Activated CD8-positive, alpha-beta T cell treated with anti-CD3 and anti-CD28 coated beads for 36 hours (primary cell): ENCODE measurements at regions not wholly inside any gene's neighbourhood (a gene's known extent, or its start where the extent isn't known, plus 50 kb on each side); places are given as distances from the start of the nearest gene placed in this dataset.

Source experiments
- ATAC-seq: fragments of 200-7000 bp; cut with Tn5 transposase; one replicate; pipeline ENCODE4 v1.10.0; 2021; ENCODE audit warnings: mild to moderate bottlenecking, moderate library complexity
- CTCF ChIA-PET: fragments of 350-600 bp; sonication (Branson Sonifier 250); formaldehyde crosslinking; loops from one replicate; lab custom pipeline; 2021; ENCODE audit warnings: antibody characterized with exemption; lab: Charles Lee
- POLR2A ChIA-PET: fragments of 350-600 bp; sonication (Branson Sonifier 250); formaldehyde crosslinking; loops from one replicate; lab custom pipeline; 2021; ENCODE audit warnings: antibody characterized with exemption; lab: Charles Lee
- DNase-seq: peaks from one replicate; pipeline ENCODE4 v3.0.0-alpha.2; 2020
- H3K27ac Mint-ChIP-seq: one replicate; pipeline ENCODE4 v1.8.0; 2021; ENCODE audit warnings: mild to moderate bottlenecking, mixed read lengths
- H3K27me3 Mint-ChIP-seq: one replicate; pipeline ENCODE4 v1.8.0; 2021; ENCODE audit warnings: mixed read lengths
- H3K36me3 Mint-ChIP-seq: one replicate; pipeline ENCODE4 v1.8.0; 2021; ENCODE audit warnings: low read depth, mixed read lengths
- H3K4me1 Mint-ChIP-seq: one replicate; pipeline ENCODE4 v1.8.0; 2021; ENCODE audit warnings: low read depth, mixed read lengths
- H3K4me3 Mint-ChIP-seq: one replicate; pipeline ENCODE4 v1.8.0; 2021; ENCODE audit warnings: mild to moderate bottlenecking, moderate library complexity, mixed read lengths
- H3K9me3 Mint-ChIP-seq: one replicate; pipeline ENCODE4 v1.8.0; 2021; ENCODE audit warnings: mixed read lengths
- CTCF ChIP-seq: fragments of 200-600 bp; IDR thresholded peaks from one replicate; pipeline ENCODE4 v1.8.0; 2022; ENCODE audit warnings: antibody characterized with exemption, mild to moderate bottlenecking
- intact Hi-C: fragments of 100-400 bp; cut with micrococcal nuclease; formaldehyde crosslinking; loops from one replicate; pipeline ENCODE4 v1.10.0; 2022

- intact Hi-C loops, result no loop called here
- H3K27ac Mint-ChIP-seq, result no peak overlapping the region
- ChIA-PET POLR2A (no interaction called here), CTCF (no interaction called here)
- no peak for TF ChIP-seq CTCF
- DNase-seq (no peak), ATAC-seq (no peak)
- no peak overlapping the region for H3K4me3 Mint-ChIP-seq
- H3K36me3 Mint-ChIP-seq, result no peaks in the 10 kb centered on the region
- no peaks in the 10 kb centered on the region for H3K27me3 Mint-ChIP-seq
- H3K9me3 Mint-ChIP-seq, result peaks cover 6% of the 10 kb centered on the region
- H3K4me1 Mint-ChIP-seq, result no peaks in the 10 kb centered on the region
Observed at GRCh38 chr4:176910646-176911045, 117.9 kb upstream of the VEGFC start.

- peaks cover 6% of the 10 kb centered on the region for H3K9me3 Mint-ChIP-seq
- no peak for TF ChIP-seq CTCF
- DNase-seq (no peak), ATAC-seq (no peak)
- H3K4me3 Mint-ChIP-seq, result no peak overlapping the region
- H3K27ac Mint-ChIP-seq, result no peak overlapping the region
- ChIA-PET POLR2A (no interaction called here), CTCF (no interaction called here)
- intact Hi-C loops, result no loop called here
- no peaks in the 10 kb centered on the region for H3K27me3 Mint-ChIP-seq
- no peaks in the 10 kb centered on the region for H3K36me3 Mint-ChIP-seq
- no peaks in the 10 kb centered on the region for H3K4me1 Mint-ChIP-seq
Observed at GRCh38 chr4:176919631-176920030, 126.9 kb upstream of the VEGFC start.

- ATAC-seq (no peak), DNase-seq (no peak)
- ChIA-PET POLR2A (no interaction called here), CTCF (no interaction called here)
- Mint-ChIP-seq H3K27ac (no peak overlapping the region), H3K27me3 (no peaks in the 10 kb centered on the region), H3K9me3 (peaks cover 3% of the 10 kb centered on the region), H3K4me3 (no peak overlapping the region), H3K36me3 (no peaks in the 10 kb centered on the region), H3K4me1 (no peaks in the 10 kb centered on the region)
- TF ChIP-seq CTCF, result no peak
- intact Hi-C loops, result no loop called here
Observed at GRCh38 chr4:176920694-176921093, 128.0 kb upstream of the VEGFC start.

GRCh38 chr4:176921256-176921655 is 128.5 kb upstream of the VEGFC start:
- no peak for ATAC-seq
- Mint-ChIP-seq H3K4me3 (no peak overlapping the region), H3K4me1 (no peaks in the 10 kb centered on the region), H3K27ac (no peak overlapping the region), H3K36me3 (no peaks in the 10 kb centered on the region), H3K27me3 (no peaks in the 10 kb centered on the region), H3K9me3 (peaks cover 3% of the 10 kb centered on the region)
- no peak for DNase-seq
- CTCF ChIA-PET, result no interaction called here
- no peak for TF ChIP-seq CTCF
- intact Hi-C loops, result no loop called here
- POLR2A ChIA-PET, result no interaction called here

- Mint-ChIP-seq H3K9me3 (no peaks in the 10 kb centered on the region), H3K4me1 (no peaks in the 10 kb centered on the region), H3K4me3 (no peak overlapping the region), H3K27me3 (no peaks in the 10 kb centered on the region), H3K36me3 (no peaks in the 10 kb centered on the region), H3K27ac (no peak overlapping the region)
- ChIA-PET POLR2A (no interaction called here), CTCF (no interaction called here)
- intact Hi-C loops, result no loop called here
- ATAC-seq, result no peak
- no peak for TF ChIP-seq CTCF
- no peak for DNase-seq
Observed at GRCh38 chr4:176924238-176924637, 131.5 kb upstream of the VEGFC start.
